GM23338 (cell line): ENCODE measurements at regions not wholly inside any gene's neighbourhood (a gene's known extent, or its start where the extent isn't known, plus 50 kb on each side); places are given as distances from the start of the nearest gene placed in this dataset.

ENCODE experiments used
- ATAC-seq: fragments of 200-7000 bp; cut with Tn5 transposase; 3 replicates; pipeline ENCODE4 v1.9.1; 2020
- DNase-seq: peaks from one replicate; pipeline ENCODE4 v3.0.0-alpha.2; 2015; ENCODE audit warnings: low spot score
- H2AFZ ChIP-seq: fragments of 200-600 bp; sonication (generic); 2 replicates; pipeline ENCODE4 v1.8.0; 2016; ENCODE audit warnings: antibody characterized with exemption, mild to moderate bottlenecking, moderate library complexity
- H3F3A ChIP-seq: fragments of 200-600 bp; sonication (generic); replicated peaks from 2 replicates; pipeline ENCODE4 v1.8.0; 2017; ENCODE audit warnings: antibody characterized with exemption, mixed run types, low read depth
- H3K27ac ChIP-seq: fragments of 200-600 bp; sonication (generic); 2 replicates; pipeline ENCODE4 v1.6.1; 2016; ENCODE audit warnings: low read depth
- H3K27me3 ChIP-seq: fragments of 200-600 bp; sonication (generic); 2 replicates; pipeline ENCODE4 v1.8.0; 2016; ENCODE audit warnings: mild to moderate bottlenecking, mixed run types, moderate library complexity; ENCODE audit not compliant: insufficient read depth
- H3K36me3 ChIP-seq: fragments of 200-600 bp; sonication (generic); 2 replicates; pipeline ENCODE4 v1.8.0; 2016; ENCODE audit warnings: mild to moderate bottlenecking; ENCODE audit not compliant: insufficient read depth
- H3K4me1 ChIP-seq: fragments of 200-600 bp; sonication (generic); 2 replicates; pipeline ENCODE4 v1.8.0; 2016; ENCODE audit warnings: mild to moderate bottlenecking, moderate library complexity; ENCODE audit not compliant: insufficient read depth
- H3K4me2 ChIP-seq: fragments of 200-600 bp; sonication (generic); 2 replicates; pipeline ENCODE4 v1.7.1; 2017; ENCODE audit warnings: mixed run types
- H3K4me3 ChIP-seq: fragments of 200-600 bp; sonication (generic); 2 replicates; pipeline ENCODE4 v1.6.1; 2016; ENCODE audit warnings: mixed run types
- H3K79me2 ChIP-seq: fragments of 200-600 bp; sonication (generic); replicated peaks from 2 replicates; pipeline ENCODE4 v1.8.0; 2017; ENCODE audit warnings: mild to moderate bottlenecking; ENCODE audit not compliant: insufficient read depth
- H3K9me2 ChIP-seq: fragments of 200-600 bp; sonication (generic); 2 replicates; pipeline ENCODE4 v1.8.0; 2017; ENCODE audit not compliant: insufficient read depth
- H4K20me1 ChIP-seq: fragments of 200-600 bp; sonication (generic); replicated peaks from 2 replicates; pipeline ENCODE4 v1.8.0; 2017; ENCODE audit warnings: mild to moderate bottlenecking; ENCODE audit not compliant: insufficient read depth
- H3K27ac Mint-ChIP-seq: 2 replicates; pipeline ENCODE4 v1.8.0; 2020; ENCODE audit warnings: inconsistent platforms, mild to moderate bottlenecking, moderate library complexity, mixed read lengths
- H3K27me3 Mint-ChIP-seq: 3 replicates; pipeline ENCODE4 v1.8.0; 2022; ENCODE audit warnings: low read depth, mild to moderate bottlenecking, moderate library complexity, mixed read lengths, inconsistent platforms; ENCODE audit not compliant: insufficient read depth, poor library complexity
- H3K36me3 Mint-ChIP-seq: 3 replicates; pipeline ENCODE4 v1.8.0; 2021; ENCODE audit warnings: low read depth, mild to moderate bottlenecking, inconsistent platforms, moderate library complexity, mixed read lengths
- H3K4me1 Mint-ChIP-seq: 3 replicates; pipeline ENCODE4 v1.8.0; 2020; ENCODE audit warnings: mild to moderate bottlenecking, inconsistent platforms, mixed read lengths
- H3K4me3 Mint-ChIP-seq: 3 replicates; pipeline ENCODE4 v1.8.0; 2021; ENCODE audit warnings: moderate library complexity, mild to moderate bottlenecking, inconsistent platforms, mixed read lengths
- H3K9me3 Mint-ChIP-seq: 3 replicates; pipeline ENCODE4 v1.8.0; 2020; ENCODE audit warnings: moderate library complexity, mild to moderate bottlenecking, inconsistent platforms, mixed read lengths
- CREB1 ChIP-seq: fragments of 250-450 bp; sonication (Bioruptor Pico); IDR thresholded peaks from 2 replicates; pipeline ENCODE4 v1.5.0; 2020; ENCODE audit warnings: low read depth, mild to moderate bottlenecking, moderate library complexity
- EZH2 ChIP-seq: fragments of 200-600 bp; sonication (generic); IDR thresholded peaks from one replicate; pipeline ENCODE4 v1.8.0; 2017; ENCODE audit warnings: antibody characterized with exemption, mild to moderate bottlenecking, low read depth; ENCODE audit not compliant: unreplicated experiment
- EZH2phosphoT487 ChIP-seq: fragments of 200-600 bp; sonication (generic); IDR thresholded peaks from one replicate; pipeline ENCODE4 v1.8.1; 2018; ENCODE audit warnings: antibody characterized with exemption; ENCODE audit not compliant: unreplicated experiment
- JUNB ChIP-seq: IDR thresholded peaks from one replicate; pipeline ENCODE4 v1.6.1; 2016; ENCODE audit warnings: antibody characterized with exemption; ENCODE audit not compliant: unreplicated experiment
- NANOG ChIP-seq: IDR thresholded peaks from 2 replicates; pipeline ENCODE4 v1.6.1; 2016; ENCODE audit warnings: antibody characterized with exemption, borderline replicate concordance
- POLR2AphosphoS5 ChIP-seq: IDR thresholded peaks from 2 replicates; pipeline ENCODE4 v1.6.1; 2016; ENCODE audit warnings: antibody characterized with exemption, low read depth
- STAT1 ChIP-seq: IDR thresholded peaks from one replicate; pipeline ENCODE4 v1.6.1; 2016; ENCODE audit warnings: antibody characterized with exemption; ENCODE audit not compliant: unreplicated experiment
- ZNF114 ChIP-seq: fragments of 250-450 bp; sonication (Bioruptor Pico); IDR thresholded peaks from 2 replicates; pipeline ENCODE4 v1.5.0; 2020; ENCODE audit warnings: mild to moderate bottlenecking, moderate library complexity
- ZNF331 ChIP-seq: fragments of 250-450 bp; sonication (Bioruptor Pico); IDR thresholded peaks from 2 replicates; pipeline ENCODE4 v1.5.0; 2020; ENCODE audit warnings: low read depth, mild to moderate bottlenecking, moderate library complexity
- TF ChIP-seq, protein P1 (sequence below): IDR thresholded peaks from 2 replicates; pipeline ENCODE4 v1.6.1; 2016; ENCODE audit warnings: antibody characterized with exemption
- TF ChIP-seq, protein P2 (sequence below): IDR thresholded peaks from one replicate; pipeline ENCODE4 v1.6.1; 2018; ENCODE audit warnings: antibody characterized with exemption; ENCODE audit not compliant: unreplicated experiment
- TF ChIP-seq, protein P3 (sequence below), 2 experiments: fragments of 200-600 bp in 1 of 2; sonication (generic) in 1 of 2; conservative IDR thresholded peaks; 2 replicates each; pipeline versions ENCODE4 v1.5.1 to v1.6.1; 2016 to 2017; ENCODE audit warnings: antibody characterized with exemption in 2 of 2, low read depth in 2 of 2, mild to moderate bottlenecking in 2 of 2, moderate library complexity in 1 of 2
- TF ChIP-seq, protein P4 (sequence below): fragments of 250-450 bp; sonication (Bioruptor Pico); IDR thresholded peaks from 2 replicates; pipeline ENCODE4 v1.5.0; 2020; ENCODE audit warnings: mild to moderate bottlenecking, moderate library complexity

DNA sequence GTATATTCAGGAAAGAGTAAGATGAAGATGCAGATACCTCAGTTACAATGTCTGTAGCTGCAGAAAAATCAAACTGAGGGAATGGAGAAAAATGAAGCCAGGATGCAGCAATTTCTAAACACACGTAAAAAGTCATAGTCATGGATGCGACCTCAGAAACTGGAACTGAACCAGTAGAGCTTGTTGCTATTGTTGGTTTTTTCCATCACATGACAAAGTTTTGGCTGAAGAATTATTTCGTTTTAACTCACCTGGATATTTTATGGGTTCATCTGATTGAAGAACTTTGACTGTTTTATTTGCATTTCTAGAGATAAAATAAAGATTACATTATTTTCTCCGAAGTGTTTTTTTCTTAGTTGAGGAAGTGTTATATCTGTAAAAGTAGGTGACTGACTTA is 591.2 kb downstream of the ZBBX start:
- H3K36me3 Mint-ChIP-seq = no peaks in the 10 kb centered on the region
- H3K27me3 Mint-ChIP-seq = no peaks in the 10 kb centered on the region
- no peak overlapping the region for H3K4me3 ChIP-seq
- no peak overlapping the region for H3K4me2 ChIP-seq
- no peak overlapping the region for H3K27ac ChIP-seq
- H3F3A ChIP-seq = no peaks in the 10 kb centered on the region
- DNase-seq (no peak), ATAC-seq (no peak)
- no peak overlapping the region for H3K4me3 Mint-ChIP-seq
- no peak overlapping the region for H2AFZ ChIP-seq
- no peaks in the 10 kb centered on the region for H3K79me2 ChIP-seq
- H3K4me1 Mint-ChIP-seq = no peaks in the 10 kb centered on the region
- no peaks in the 10 kb centered on the region for H3K9me3 Mint-ChIP-seq
- no peaks in the 10 kb centered on the region for H4K20me1 ChIP-seq
- H3K27ac Mint-ChIP-seq = no peak overlapping the region
- TF ChIP-seq STAT1 (no peak), ZNF331 (no peak), EZH2phosphoT487 (no peak), JUNB (no peak), POLR2AphosphoS5 (no peak), ZNF114 (CRISPR knock-in tag) (no peak), EZH2 (no peak), CREB1 (CRISPR knock-in tag) (no peak), NANOG (no peak)
- TF ChIP-seq, protein P1, sequence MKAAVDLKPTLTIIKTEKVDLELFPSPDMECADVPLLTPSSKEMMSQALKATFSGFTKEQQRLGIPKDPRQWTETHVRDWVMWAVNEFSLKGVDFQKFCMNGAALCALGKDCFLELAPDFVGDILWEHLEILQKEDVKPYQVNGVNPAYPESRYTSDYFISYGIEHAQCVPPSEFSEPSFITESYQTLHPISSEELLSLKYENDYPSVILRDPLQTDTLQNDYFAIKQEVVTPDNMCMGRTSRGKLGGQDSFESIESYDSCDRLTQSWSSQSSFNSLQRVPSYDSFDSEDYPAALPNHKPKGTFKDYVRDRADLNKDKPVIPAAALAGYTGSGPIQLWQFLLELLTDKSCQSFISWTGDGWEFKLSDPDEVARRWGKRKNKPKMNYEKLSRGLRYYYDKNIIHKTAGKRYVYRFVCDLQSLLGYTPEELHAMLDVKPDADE = no peak
- TF ChIP-seq, protein P2, sequence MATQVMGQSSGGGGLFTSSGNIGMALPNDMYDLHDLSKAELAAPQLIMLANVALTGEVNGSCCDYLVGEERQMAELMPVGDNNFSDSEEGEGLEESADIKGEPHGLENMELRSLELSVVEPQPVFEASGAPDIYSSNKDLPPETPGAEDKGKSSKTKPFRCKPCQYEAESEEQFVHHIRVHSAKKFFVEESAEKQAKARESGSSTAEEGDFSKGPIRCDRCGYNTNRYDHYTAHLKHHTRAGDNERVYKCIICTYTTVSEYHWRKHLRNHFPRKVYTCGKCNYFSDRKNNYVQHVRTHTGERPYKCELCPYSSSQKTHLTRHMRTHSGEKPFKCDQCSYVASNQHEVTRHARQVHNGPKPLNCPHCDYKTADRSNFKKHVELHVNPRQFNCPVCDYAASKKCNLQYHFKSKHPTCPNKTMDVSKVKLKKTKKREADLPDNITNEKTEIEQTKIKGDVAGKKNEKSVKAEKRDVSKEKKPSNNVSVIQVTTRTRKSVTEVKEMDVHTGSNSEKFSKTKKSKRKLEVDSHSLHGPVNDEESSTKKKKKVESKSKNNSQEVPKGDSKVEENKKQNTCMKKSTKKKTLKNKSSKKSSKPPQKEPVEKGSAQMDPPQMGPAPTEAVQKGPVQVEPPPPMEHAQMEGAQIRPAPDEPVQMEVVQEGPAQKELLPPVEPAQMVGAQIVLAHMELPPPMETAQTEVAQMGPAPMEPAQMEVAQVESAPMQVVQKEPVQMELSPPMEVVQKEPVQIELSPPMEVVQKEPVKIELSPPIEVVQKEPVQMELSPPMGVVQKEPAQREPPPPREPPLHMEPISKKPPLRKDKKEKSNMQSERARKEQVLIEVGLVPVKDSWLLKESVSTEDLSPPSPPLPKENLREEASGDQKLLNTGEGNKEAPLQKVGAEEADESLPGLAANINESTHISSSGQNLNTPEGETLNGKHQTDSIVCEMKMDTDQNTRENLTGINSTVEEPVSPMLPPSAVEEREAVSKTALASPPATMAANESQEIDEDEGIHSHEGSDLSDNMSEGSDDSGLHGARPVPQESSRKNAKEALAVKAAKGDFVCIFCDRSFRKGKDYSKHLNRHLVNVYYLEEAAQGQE = no peak
- TF ChIP-seq, protein P3, sequence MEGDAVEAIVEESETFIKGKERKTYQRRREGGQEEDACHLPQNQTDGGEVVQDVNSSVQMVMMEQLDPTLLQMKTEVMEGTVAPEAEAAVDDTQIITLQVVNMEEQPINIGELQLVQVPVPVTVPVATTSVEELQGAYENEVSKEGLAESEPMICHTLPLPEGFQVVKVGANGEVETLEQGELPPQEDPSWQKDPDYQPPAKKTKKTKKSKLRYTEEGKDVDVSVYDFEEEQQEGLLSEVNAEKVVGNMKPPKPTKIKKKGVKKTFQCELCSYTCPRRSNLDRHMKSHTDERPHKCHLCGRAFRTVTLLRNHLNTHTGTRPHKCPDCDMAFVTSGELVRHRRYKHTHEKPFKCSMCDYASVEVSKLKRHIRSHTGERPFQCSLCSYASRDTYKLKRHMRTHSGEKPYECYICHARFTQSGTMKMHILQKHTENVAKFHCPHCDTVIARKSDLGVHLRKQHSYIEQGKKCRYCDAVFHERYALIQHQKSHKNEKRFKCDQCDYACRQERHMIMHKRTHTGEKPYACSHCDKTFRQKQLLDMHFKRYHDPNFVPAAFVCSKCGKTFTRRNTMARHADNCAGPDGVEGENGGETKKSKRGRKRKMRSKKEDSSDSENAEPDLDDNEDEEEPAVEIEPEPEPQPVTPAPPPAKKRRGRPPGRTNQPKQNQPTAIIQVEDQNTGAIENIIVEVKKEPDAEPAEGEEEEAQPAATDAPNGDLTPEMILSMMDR (conservative IDR thresholded peaks at IDR 0.05; ENCODE audit: low read depth in 2 of 2) = no peak
- TF ChIP-seq, protein P4, sequence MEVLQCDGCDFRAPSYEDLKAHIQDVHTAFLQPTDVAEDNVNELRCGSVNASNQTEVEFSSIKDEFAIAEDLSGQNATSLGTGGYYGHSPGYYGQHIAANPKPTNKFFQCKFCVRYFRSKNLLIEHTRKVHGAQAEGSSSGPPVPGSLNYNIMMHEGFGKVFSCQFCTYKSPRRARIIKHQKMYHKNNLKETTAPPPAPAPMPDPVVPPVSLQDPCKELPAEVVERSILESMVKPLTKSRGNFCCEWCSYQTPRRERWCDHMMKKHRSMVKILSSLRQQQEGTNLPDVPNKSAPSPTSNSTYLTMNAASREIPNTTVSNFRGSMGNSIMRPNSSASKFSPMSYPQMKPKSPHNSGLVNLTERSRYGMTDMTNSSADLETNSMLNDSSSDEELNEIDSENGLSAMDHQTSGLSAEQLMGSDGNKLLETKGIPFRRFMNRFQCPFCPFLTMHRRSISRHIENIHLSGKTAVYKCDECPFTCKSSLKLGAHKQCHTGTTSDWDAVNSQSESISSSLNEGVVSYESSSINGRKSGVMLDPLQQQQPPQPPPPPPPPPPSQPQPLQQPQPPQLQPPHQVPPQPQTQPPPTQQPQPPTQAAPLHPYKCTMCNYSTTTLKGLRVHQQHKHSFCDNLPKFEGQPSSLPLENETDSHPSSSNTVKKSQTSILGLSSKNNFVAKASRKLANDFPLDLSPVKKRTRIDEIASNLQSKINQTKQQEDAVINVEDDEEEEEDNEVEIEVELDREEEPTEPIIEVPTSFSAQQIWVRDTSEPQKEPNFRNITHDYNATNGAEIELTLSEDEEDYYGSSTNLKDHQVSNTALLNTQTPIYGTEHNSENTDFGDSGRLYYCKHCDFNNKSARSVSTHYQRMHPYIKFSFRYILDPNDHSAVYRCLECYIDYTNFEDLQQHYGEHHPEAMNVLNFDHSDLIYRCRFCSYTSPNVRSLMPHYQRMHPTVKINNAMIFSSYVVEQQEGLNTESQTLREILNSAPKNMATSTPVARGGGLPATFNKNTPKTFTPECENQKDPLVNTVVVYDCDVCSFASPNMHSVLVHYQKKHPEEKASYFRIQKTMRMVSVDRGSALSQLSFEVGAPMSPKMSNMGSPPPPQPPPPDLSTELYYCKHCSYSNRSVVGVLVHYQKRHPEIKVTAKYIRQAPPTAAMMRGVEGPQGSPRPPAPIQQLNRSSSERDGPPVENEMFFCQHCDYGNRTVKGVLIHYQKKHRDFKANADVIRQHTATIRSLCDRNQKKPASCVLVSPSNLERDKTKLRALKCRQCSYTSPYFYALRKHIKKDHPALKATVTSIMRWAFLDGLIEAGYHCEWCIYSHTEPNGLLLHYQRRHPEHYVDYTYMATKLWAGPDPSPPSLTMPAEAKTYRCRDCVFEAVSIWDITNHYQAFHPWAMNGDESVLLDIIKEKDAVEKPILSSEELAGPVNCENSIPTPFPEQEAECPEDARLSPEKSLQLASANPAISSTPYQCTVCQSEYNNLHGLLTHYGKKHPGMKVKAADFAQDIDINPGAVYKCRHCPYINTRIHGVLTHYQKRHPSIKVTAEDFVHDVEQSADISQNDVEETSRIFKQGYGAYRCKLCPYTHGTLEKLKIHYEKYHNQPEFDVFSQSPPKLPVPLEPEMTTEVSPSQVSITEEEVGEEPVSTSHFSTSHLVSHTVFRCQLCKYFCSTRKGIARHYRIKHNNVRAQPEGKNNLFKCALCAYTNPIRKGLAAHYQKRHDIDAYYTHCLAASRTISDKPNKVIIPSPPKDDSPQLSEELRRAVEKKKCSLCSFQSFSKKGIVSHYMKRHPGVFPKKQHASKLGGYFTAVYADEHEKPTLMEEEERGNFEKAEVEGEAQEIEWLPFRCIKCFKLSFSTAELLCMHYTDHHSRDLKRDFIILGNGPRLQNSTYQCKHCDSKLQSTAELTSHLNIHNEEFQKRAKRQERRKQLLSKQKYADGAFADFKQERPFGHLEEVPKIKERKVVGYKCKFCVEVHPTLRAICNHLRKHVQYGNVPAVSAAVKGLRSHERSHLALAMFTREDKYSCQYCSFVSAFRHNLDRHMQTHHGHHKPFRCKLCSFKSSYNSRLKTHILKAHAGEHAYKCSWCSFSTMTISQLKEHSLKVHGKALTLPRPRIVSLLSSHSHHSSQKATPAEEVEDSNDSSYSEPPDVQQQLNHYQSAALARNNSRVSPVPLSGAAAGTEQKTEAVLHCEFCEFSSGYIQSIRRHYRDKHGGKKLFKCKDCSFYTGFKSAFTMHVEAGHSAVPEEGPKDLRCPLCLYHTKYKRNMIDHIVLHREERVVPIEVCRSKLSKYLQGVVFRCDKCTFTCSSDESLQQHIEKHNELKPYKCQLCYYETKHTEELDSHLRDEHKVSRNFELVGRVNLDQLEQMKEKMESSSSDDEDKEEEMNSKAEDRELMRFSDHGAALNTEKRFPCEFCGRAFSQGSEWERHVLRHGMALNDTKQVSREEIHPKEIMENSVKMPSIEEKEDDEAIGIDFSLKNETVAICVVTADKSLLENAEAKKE = no peak
- no peaks in the 10 kb centered on the region for H3K9me2 ChIP-seq
- no peaks in the 10 kb centered on the region for H3K27me3 ChIP-seq
- H3K36me3 ChIP-seq = no peaks in the 10 kb centered on the region
- H3K4me1 ChIP-seq = no peaks in the 10 kb centered on the region
